ENCODE measurements at regions not wholly inside any gene's neighbourhood (a gene's known extent, or its start where the extent isn't known, plus 50 kb on each side); places are given as distances from the start of the nearest gene placed in this dataset.

DNA sequence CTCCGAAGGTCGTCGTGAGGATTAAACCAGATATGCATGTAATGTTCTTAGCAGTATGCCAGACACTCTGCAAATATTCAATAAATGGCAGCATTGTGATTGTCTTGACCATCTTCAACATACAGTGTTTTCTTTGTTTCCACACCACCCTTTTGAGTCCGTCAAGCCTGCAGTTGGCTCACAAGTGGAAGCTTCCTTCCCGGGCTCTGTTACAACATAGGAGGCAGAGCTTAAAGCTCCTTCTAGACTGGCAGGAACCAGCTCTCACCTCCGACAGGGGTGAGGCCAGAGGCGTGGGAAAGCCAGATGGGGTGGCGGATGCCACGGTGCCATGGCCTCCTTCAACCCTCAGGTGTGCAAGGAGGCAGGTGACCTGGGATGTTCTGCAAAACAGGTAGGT lies 138.3 kb downstream of the FOXL1 start:
- BruUV-seq (replicated peaks): no TSS peak
- TF ChIP-seq EZH2phosphoT487 (IDR thresholded peaks at IDR 0.05; ENCODE audit: borderline replicate concordance, low read depth, low read length): no peak
- TF ChIP-seq, protein P1, sequence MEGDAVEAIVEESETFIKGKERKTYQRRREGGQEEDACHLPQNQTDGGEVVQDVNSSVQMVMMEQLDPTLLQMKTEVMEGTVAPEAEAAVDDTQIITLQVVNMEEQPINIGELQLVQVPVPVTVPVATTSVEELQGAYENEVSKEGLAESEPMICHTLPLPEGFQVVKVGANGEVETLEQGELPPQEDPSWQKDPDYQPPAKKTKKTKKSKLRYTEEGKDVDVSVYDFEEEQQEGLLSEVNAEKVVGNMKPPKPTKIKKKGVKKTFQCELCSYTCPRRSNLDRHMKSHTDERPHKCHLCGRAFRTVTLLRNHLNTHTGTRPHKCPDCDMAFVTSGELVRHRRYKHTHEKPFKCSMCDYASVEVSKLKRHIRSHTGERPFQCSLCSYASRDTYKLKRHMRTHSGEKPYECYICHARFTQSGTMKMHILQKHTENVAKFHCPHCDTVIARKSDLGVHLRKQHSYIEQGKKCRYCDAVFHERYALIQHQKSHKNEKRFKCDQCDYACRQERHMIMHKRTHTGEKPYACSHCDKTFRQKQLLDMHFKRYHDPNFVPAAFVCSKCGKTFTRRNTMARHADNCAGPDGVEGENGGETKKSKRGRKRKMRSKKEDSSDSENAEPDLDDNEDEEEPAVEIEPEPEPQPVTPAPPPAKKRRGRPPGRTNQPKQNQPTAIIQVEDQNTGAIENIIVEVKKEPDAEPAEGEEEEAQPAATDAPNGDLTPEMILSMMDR (conservative IDR thresholded peaks at IDR 0.05; ENCODE audit: low read length): no peak
- intact Hi-C loops (cut with micrococcal nuclease; ENCODE audit: unreplicated experiment): no loop called here
- Histone ChIP-seq H3K36me3 (ENCODE audit: insufficient read depth, low read length) (no peaks in the 10 kb centered on the region), H3K4me3 (ENCODE audit: low read depth, low read length, poor library complexity, severe bottlenecking) (no peak overlapping the region), H4K20me1 (ENCODE audit: insufficient read depth, low read length) (no peaks in the 10 kb centered on the region), H3K4me2 (ENCODE audit: low read length) (no peak overlapping the region), H2AFZ (ENCODE audit: low read length) (no peak overlapping the region), H3K9me3 (ENCODE audit: low read length) (no peaks in the 10 kb centered on the region), H3K9me2 (ENCODE audit: insufficient read depth, low read length) (no peaks in the 10 kb centered on the region), H3K27ac (ENCODE audit: low read depth, low read length, poor library complexity, severe bottlenecking) (no peak overlapping the region), H3K79me2 (ENCODE audit: insufficient read depth, low read depth, low read length) (no peaks in the 10 kb centered on the region), H3K4me1 (ENCODE audit: insufficient read depth, low read length, poor library complexity, severe bottlenecking) (no peaks in the 10 kb centered on the region)
- POLR2A ChIA-PET: no interaction called here
- CTCF ChIA-PET (ENCODE audit: unreplicated experiment): no interaction called here
- DNase-seq (ENCODE audit: low spot score): no peak

- no peaks in the 10 kb centered on the region for H3K4me1 ChIP-seq (ENCODE audit: insufficient read depth, low read length, poor library complexity, severe bottlenecking)
- intact Hi-C loops (cut with micrococcal nuclease; ENCODE audit: unreplicated experiment): no loop called here
- TF ChIP-seq EZH2phosphoT487 (IDR thresholded peaks at IDR 0.05; ENCODE audit: borderline replicate concordance, low read depth, low read length): no peak
- TF ChIP-seq, protein P1 (conservative IDR thresholded peaks at IDR 0.05; ENCODE audit: low read length): no peak
- H3K9me2 ChIP-seq (ENCODE audit: insufficient read depth, low read length): no peaks in the 10 kb centered on the region
- no peak overlapping the region for H3K27ac ChIP-seq (ENCODE audit: low read depth, low read length, poor library complexity, severe bottlenecking)
- H3K4me2 ChIP-seq (ENCODE audit: low read length): no peak overlapping the region
- no peaks in the 10 kb centered on the region for H4K20me1 ChIP-seq (ENCODE audit: insufficient read depth, low read length)
- DNase-seq (ENCODE audit: low spot score): no peak
- H3K9me3 ChIP-seq (ENCODE audit: low read length): no peaks in the 10 kb centered on the region
- BruUV-seq (replicated peaks): no TSS peak
- no peaks in the 10 kb centered on the region for H3K79me2 ChIP-seq (ENCODE audit: insufficient read depth, low read depth, low read length)
- no peak overlapping the region for H2AFZ ChIP-seq (ENCODE audit: low read length)
- POLR2A ChIA-PET: no interaction called here
- CTCF ChIA-PET (ENCODE audit: unreplicated experiment): no interaction called here
- H3K36me3 ChIP-seq (ENCODE audit: insufficient read depth, low read length): no peaks in the 10 kb centered on the region
- no peak overlapping the region for H3K4me3 ChIP-seq (ENCODE audit: low read depth, low read length, poor library complexity, severe bottlenecking)
Observed at GRCh38 chr16:86718118-86718517, 139.8 kb downstream of the FOXL1 start.

- no TSS peak for BruUV-seq (replicated peaks)
Observed at GRCh38 chr16:86722970-86723369, 144.6 kb downstream of the FOXL1 start.

More at GRCh38 chr16:86722970-86723369, 144.6 kb downstream of the FOXL1 start:
- no peaks in the 10 kb centered on the region for H3K36me3 ChIP-seq (ENCODE audit: insufficient read depth, low read length)
- TF ChIP-seq, protein P1 (conservative IDR thresholded peaks at IDR 0.05; ENCODE audit: low read length): no peak
- TF ChIP-seq EZH2phosphoT487 (IDR thresholded peaks at IDR 0.05; ENCODE audit: borderline replicate concordance, low read depth, low read length): no peak
- no peak for DNase-seq (ENCODE audit: low spot score)
- no peak overlapping the region for H3K4me2 ChIP-seq (ENCODE audit: low read length)
- H3K79me2 ChIP-seq (ENCODE audit: insufficient read depth, low read depth, low read length): no peaks in the 10 kb centered on the region
- H2AFZ ChIP-seq (ENCODE audit: low read length): no peak overlapping the region
- no peaks in the 10 kb centered on the region for H3K4me1 ChIP-seq (ENCODE audit: insufficient read depth, low read length, poor library complexity, severe bottlenecking)
- H3K4me3 ChIP-seq (ENCODE audit: low read depth, low read length, poor library complexity, severe bottlenecking): no peak overlapping the region
- H3K9me3 ChIP-seq (ENCODE audit: low read length): no peaks in the 10 kb centered on the region
- no peaks in the 10 kb centered on the region for H3K9me2 ChIP-seq (ENCODE audit: insufficient read depth, low read length)
- ChIA-PET CTCF (ENCODE audit: unreplicated experiment) (no interaction called here), POLR2A (no interaction called here)
- no peak overlapping the region for H3K27ac ChIP-seq (ENCODE audit: low read depth, low read length, poor library complexity, severe bottlenecking)
- H4K20me1 ChIP-seq (ENCODE audit: insufficient read depth, low read length): no peaks in the 10 kb centered on the region
- intact Hi-C loops (cut with micrococcal nuclease; ENCODE audit: unreplicated experiment): no loop called here

All from OCI-LY7 (cell line).